Choroid plexus epithelial cell (primary cell): ENCODE measurements at regions not wholly inside any gene's neighbourhood (a gene's known extent, or its start where the extent isn't known, plus 50 kb on each side); places are given as distances from the start of the nearest gene placed in this dataset.
A peak's percentile ranks its signal among the peaks of the same experiment; 100 is the strongest.

Experiments
- DNase-seq: peaks from one replicate; pipeline ENCODE4 v3.0.0-alpha.2; 2010; ENCODE audit warnings: low read depth
- H3K4me3 ChIP-seq: 2 replicates; pipeline ENCODE4 v1.5.1; 2011; ENCODE audit warnings: low read depth, mild to moderate bottlenecking, control low read depth, low read length, moderate library complexity
- TF ChIP-seq, protein P1 (sequence below): conservative IDR thresholded peaks from 2 replicates; pipeline ENCODE4 v1.5.1; 2011; ENCODE audit warnings: low read depth, mild to moderate bottlenecking, control low read depth, inconsistent platforms, low read length, moderate library complexity

- peak; percentile 39 for DNase-seq
- TF ChIP-seq, protein P1, sequence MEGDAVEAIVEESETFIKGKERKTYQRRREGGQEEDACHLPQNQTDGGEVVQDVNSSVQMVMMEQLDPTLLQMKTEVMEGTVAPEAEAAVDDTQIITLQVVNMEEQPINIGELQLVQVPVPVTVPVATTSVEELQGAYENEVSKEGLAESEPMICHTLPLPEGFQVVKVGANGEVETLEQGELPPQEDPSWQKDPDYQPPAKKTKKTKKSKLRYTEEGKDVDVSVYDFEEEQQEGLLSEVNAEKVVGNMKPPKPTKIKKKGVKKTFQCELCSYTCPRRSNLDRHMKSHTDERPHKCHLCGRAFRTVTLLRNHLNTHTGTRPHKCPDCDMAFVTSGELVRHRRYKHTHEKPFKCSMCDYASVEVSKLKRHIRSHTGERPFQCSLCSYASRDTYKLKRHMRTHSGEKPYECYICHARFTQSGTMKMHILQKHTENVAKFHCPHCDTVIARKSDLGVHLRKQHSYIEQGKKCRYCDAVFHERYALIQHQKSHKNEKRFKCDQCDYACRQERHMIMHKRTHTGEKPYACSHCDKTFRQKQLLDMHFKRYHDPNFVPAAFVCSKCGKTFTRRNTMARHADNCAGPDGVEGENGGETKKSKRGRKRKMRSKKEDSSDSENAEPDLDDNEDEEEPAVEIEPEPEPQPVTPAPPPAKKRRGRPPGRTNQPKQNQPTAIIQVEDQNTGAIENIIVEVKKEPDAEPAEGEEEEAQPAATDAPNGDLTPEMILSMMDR, result no peak
- H3K4me3 ChIP-seq, result no peak overlapping the region
These were observed 76.6 kb downstream of the HSPA13 start for GRCh38 chr21:14306126-14306907.

DNA sequence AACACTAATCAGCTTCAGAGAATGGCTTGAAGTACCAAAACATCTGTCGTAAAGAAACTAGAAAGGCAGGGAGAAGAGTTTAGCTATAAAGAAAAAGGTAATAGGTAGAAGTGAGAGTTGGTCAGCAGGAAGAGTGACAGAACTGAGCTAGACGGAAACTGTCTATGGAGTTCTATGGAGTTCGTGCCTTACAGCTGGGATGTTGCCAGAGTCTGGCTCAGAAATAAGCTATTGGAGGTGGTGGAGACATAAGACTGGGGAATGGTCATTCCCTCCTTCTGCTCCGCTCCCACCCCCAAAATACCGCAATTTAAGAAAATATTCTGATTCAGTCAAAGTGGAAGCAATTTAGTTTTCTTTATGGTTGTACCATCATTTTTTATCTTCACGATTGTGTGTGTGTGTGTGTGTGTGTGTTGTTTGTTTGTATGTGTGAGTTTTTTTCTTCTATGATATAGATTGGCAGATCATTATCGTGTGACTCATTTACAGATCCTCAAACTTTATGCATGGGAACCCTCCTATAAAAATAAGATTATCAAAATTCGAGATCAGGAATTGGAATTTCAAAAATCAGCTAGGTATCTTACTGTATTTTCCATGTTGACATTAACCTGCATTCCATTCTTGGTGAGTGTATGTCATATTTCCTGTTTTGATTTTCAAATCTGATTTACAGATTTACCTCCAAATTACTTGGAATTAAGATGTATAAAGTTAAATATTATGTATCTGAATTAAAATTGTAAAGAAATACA, 79.0 kb downstream of the HSPA13 start:
- no peak overlapping the region for H3K4me3 ChIP-seq
- DNase-seq, result no peak
- TF ChIP-seq, protein P1, result no peak

DNA sequence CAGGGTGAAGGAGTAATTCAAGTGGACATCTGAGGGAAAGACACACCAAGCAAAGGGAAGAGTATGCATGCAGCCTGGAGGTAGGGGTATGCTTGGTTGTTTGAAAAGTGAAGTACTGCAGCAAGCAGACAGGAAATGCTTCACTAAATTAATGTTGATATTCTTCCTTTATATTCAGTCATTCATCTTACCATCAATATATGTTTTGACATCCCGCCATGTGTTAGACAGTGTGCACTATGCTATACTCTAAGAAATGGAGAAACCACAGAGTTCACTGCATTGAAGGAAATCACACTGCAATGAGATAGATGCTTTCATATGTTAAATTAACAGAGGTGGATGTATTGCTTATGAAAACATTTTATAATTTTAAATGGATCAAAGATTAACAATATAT, 82.9 kb downstream of the HSPA13 start:
- no peak overlapping the region for H3K4me3 ChIP-seq
- TF ChIP-seq, protein P1, result no peak
- no peak for DNase-seq

GRCh38 chr21:14290576-14290975, 74.6 kb downstream of the RBM11 start:
- TF ChIP-seq, protein P1, result no peak

DNA sequence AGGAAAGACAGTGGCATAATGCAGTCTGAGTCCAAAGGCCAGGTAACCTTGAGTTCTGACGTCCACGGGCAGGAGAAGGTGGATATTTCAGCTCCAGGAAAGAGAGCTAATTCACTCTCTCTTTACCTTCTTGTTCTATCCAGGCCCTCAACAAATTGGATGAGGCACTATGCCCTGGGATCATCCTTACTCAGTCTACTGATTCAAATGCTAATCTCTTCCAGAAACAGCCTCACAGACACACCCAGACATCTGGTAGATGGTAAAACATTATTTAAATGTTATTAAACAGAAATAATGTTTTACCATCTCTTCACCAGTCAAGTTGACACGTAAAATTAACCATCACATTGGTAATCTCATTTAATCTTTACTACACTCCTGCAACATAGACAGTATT, 73.0 kb downstream of the RBM11 start:
- TF ChIP-seq, protein P1, result no peak
- no peak overlapping the region for H3K4me3 ChIP-seq
- DNase-seq, result no peak

More at GRCh38 chr21:14290576-14290975, 74.6 kb downstream of the RBM11 start:
- no peak for DNase-seq
- no peak overlapping the region for H3K4me3 ChIP-seq

GRCh38 chr21:14285147-14285761, 69.3 kb downstream of the RBM11 start:
- no peak overlapping the region for H3K4me3 ChIP-seq
- TF ChIP-seq, protein P1, result no peak
- no peak for DNase-seq
